ENCODE measurements at regions not wholly inside any gene's neighbourhood (a gene's known extent, or its start where the extent isn't known, plus 50 kb on each side); places are given as distances from the start of the nearest gene placed in this dataset.

- DNase-seq (ENCODE audit: low spot score in 2 of 2): no peak
- Mint-ChIP-seq H3K9me3 (peaks cover 0 to 6% of the 10 kb centered on the region in 2 donors), H3K36me3 (no peaks in the 10 kb centered on the region), H3K27ac (no peak overlapping the region)
- no peak for ATAC-seq
Observed at GRCh38 chr6:134491477-134491876, 173.6 kb upstream of the SGK1 start.

- Mint-ChIP-seq H3K27ac (no peak overlapping the region), H3K9me3 (peaks cover 0 to 14% of the 10 kb centered on the region in 2 donors), H3K36me3 (no peaks in the 10 kb centered on the region)
- no peak for ATAC-seq
- no peak for DNase-seq (ENCODE audit: low spot score in 2 of 2)
Observed at GRCh38 chr6:134482593-134483270, 164.8 kb upstream of the SGK1 start.

GRCh38 chr6:134481966-134482365 is 164.1 kb upstream of the SGK1 start:
- ATAC-seq (no peak), DNase-seq (ENCODE audit: low spot score in 2 of 2) (no peak)
- no peaks in the 10 kb centered on the region for H3K36me3 Mint-ChIP-seq
- H3K9me3 Mint-ChIP-seq: peaks cover 0 to 13% of the 10 kb centered on the region in 2 donors
- peak overlapping the region in 1 of 2 donors; percentile 72 for H3K27ac Mint-ChIP-seq

GRCh38 chr6:134480593-134480992 is 162.7 kb upstream of the SGK1 start:
- no peaks in the 10 kb centered on the region for H3K36me3 Mint-ChIP-seq
- ATAC-seq: no peak
- peaks cover 0 to 5% of the 10 kb centered on the region in 2 donors for H3K9me3 Mint-ChIP-seq
- no peak overlapping the region for H3K27ac Mint-ChIP-seq
- DNase-seq (ENCODE audit: low spot score in 2 of 2): no peak

- ATAC-seq: peak in 1 of 2 donors; percentile 48
- peaks cover 0 to 5% of the 10 kb centered on the region in 2 donors for H3K9me3 Mint-ChIP-seq
- H3K27ac Mint-ChIP-seq: no peak overlapping the region
- no peaks in the 10 kb centered on the region for H3K36me3 Mint-ChIP-seq
- DNase-seq (ENCODE audit: low spot score in 2 of 2): no peak
Observed at GRCh38 chr6:134478764-134479399, 161.0 kb upstream of the SGK1 start.

- H3K36me3 Mint-ChIP-seq: no peaks in the 10 kb centered on the region
- ATAC-seq: no peak
- H3K9me3 Mint-ChIP-seq: peaks cover 0 to 5% of the 10 kb centered on the region in 2 donors
Observed at GRCh38 chr6:134477991-134478635, 160.2 kb upstream of the SGK1 start.

GRCh38 chr6:134474955-134475354 is 157.0 kb upstream of the SGK1 start:
- Mint-ChIP-seq H3K27ac (no peak overlapping the region), H3K9me3 (peaks cover 0 to 5% of the 10 kb centered on the region in 2 donors), H3K36me3 (no peaks in the 10 kb centered on the region)
- DNase-seq (ENCODE audit: low spot score in 2 of 2) (no peak), ATAC-seq (no peak)

More at GRCh38 chr6:134477991-134478635, 160.2 kb upstream of the SGK1 start:
- no peak overlapping the region for H3K27ac Mint-ChIP-seq
- DNase-seq (ENCODE audit: low spot score in 2 of 2): no peak

GRCh38 chr6:134472661-134473060 is 154.7 kb upstream of the SGK1 start:
- ATAC-seq (no peak), DNase-seq (ENCODE audit: low spot score in 2 of 2) (no peak)
- Mint-ChIP-seq H3K36me3 (no peaks in the 10 kb centered on the region), H3K27ac (no peak overlapping the region), H3K9me3 (no peaks in the 10 kb centered on the region)

GRCh38 chr6:134472046-134472445 is 154.1 kb upstream of the SGK1 start:
- Mint-ChIP-seq H3K27ac (no peak overlapping the region), H3K36me3 (no peaks in the 10 kb centered on the region), H3K9me3 (no peaks in the 10 kb centered on the region)
- DNase-seq (ENCODE audit: low spot score in 2 of 2) (no peak), ATAC-seq (no peak)

- no peaks in the 10 kb centered on the region for H3K9me3 Mint-ChIP-seq
- no peak overlapping the region for H3K27ac Mint-ChIP-seq
- H3K36me3 Mint-ChIP-seq: no peaks in the 10 kb centered on the region
- no peak for DNase-seq (ENCODE audit: low spot score in 2 of 2)
- ATAC-seq: no peak
Observed at GRCh38 chr6:134470457-134470975, 152.6 kb upstream of the SGK1 start.

GRCh38 chr6:134469702-134470456 is 152.0 kb upstream of the SGK1 start:
- H3K27ac Mint-ChIP-seq: no peak overlapping the region
- no peaks in the 10 kb centered on the region for H3K36me3 Mint-ChIP-seq
- ATAC-seq: no peak
- no peak for DNase-seq (ENCODE audit: low spot score in 2 of 2)
- no peaks in the 10 kb centered on the region for H3K9me3 Mint-ChIP-seq

- Mint-ChIP-seq H3K27ac (no peak overlapping the region), H3K36me3 (no peaks in the 10 kb centered on the region), H3K9me3 (no peaks in the 10 kb centered on the region)
- ATAC-seq (no peak), DNase-seq (ENCODE audit: low spot score in 2 of 2) (no peak)
Observed at GRCh38 chr6:134468633-134469032, 150.7 kb upstream of the SGK1 start.

GRCh38 chr6:134467620-134468019 is 149.7 kb upstream of the SGK1 start:
- no peaks in the 10 kb centered on the region for H3K36me3 Mint-ChIP-seq
- no peaks in the 10 kb centered on the region for H3K9me3 Mint-ChIP-seq
- H3K27ac Mint-ChIP-seq: no peak overlapping the region
- DNase-seq (ENCODE audit: low spot score in 2 of 2): no peak
- no peak for ATAC-seq

GRCh38 chr6:134466771-134467525 is 149.0 kb upstream of the SGK1 start:
- no peak overlapping the region for H3K27ac Mint-ChIP-seq
- ATAC-seq (no peak), DNase-seq (ENCODE audit: low spot score in 2 of 2) (no peak)
- no peaks in the 10 kb centered on the region for H3K9me3 Mint-ChIP-seq
- H3K36me3 Mint-ChIP-seq: no peaks in the 10 kb centered on the region

- H3K9me3 Mint-ChIP-seq: peaks cover 0 to 8% of the 10 kb centered on the region in 2 donors
- no peak for ATAC-seq
- H3K36me3 Mint-ChIP-seq: no peaks in the 10 kb centered on the region
- H3K27ac Mint-ChIP-seq: no peak overlapping the region
- no peak for DNase-seq (ENCODE audit: low spot score in 2 of 2)
Observed at GRCh38 chr6:134464690-134465411, 146.9 kb upstream of the SGK1 start.
